Vagina (tissue), 2 donors: ENCODE measurements at regions not wholly inside any gene's neighbourhood (a gene's known extent, or its start where the extent isn't known, plus 50 kb on each side); places are given as distances from the start of the nearest gene placed in this dataset.

Experiments used
- DNase-seq, 2 donors: peaks; one replicate each; pipeline ENCODE4 v3.0.0-alpha.2; 2017; ENCODE audit errors: extremely low spot score in 2 of 2
- H3K27ac ChIP-seq: fragments of 200-600 bp; sonication (generic); one replicate; pipeline ENCODE4 v1.5.1; 2019
- H3K27me3 ChIP-seq: fragments of 200-600 bp; sonication (generic); one replicate; pipeline ENCODE4 v1.5.1; 2019
- H3K36me3 ChIP-seq, 2 donors: fragments of 200-600 bp; sonication (generic); one replicate each; pipeline ENCODE4 v1.5.1; 2017 to 2019
- H3K4me1 ChIP-seq: fragments of 200-600 bp; sonication (generic); one replicate; pipeline ENCODE4 v1.5.1; 2019
- H3K4me3 ChIP-seq, 2 donors: fragments of 200-600 bp; sonication (generic); 1 replicate in 1 of 2; 2 replicates in 1 of 2; pipeline ENCODE4 v1.5.1; 2016 to 2019
- H3K9me3 ChIP-seq: fragments of 200-600 bp; sonication (generic); one replicate; pipeline ENCODE4 v1.5.1; 2019
- POLR2A ChIP-seq, 2 donors: fragments of 450-650 bp; IDR thresholded peaks; one replicate each; pipeline ENCODE4 v1.6.1; 2017; ENCODE audit warnings: antibody characterized with exemption in 2 of 2, mild to moderate bottlenecking in 2 of 2, moderate library complexity in 2 of 2
- POLR2AphosphoS5 ChIP-seq, 2 donors: sonication (generic); formaldehyde crosslinking; IDR thresholded peaks; one replicate each; pipeline ENCODE4 v1.9.0; 2017; ENCODE audit warnings: antibody characterized with exemption in 2 of 2, mild to moderate bottlenecking in 2 of 2, low read depth in 1 of 2; ENCODE audit not compliant: insufficient read depth in 1 of 2
- intact Hi-C: fragments of 100-400 bp; cut with DNase I; formaldehyde crosslinking; loops from one replicate; pipeline ENCODE4 v1.15.1; 2023
- TF ChIP-seq, protein P1 (sequence below), 3 experiments: fragments of 450-650 bp in 2 of 3; fragments of 200-600 bp in 1 of 3; sonication (generic) in 1 of 3; IDR thresholded peaks; one replicate each; pipeline ENCODE4 v1.5.1; 2017 to 2019; ENCODE audit warnings: antibody characterized with exemption in 3 of 3, mild to moderate bottlenecking in 2 of 3, moderate library complexity in 2 of 3

DNA sequence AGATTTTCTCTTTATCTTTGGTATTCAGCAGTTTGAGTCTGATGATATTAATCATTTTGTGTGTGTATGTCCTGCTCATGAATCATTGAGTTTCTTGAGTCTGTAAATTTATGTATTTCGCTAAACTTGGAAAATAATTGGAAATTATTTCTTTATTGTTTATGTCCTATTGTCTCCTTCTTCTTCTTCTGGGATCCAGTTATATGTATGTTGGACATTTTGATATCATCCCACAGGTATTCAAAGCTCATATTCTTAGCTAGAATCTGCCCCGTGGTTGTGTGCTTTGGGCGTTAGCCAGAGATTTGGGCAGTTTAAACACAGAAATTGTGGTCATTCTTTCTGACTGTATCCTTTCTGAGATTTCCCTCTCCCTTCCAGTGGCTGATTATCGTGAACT lies 243.0 kb upstream of the SPRED2 start:
- intact Hi-C loops = no loop called here

DNA sequence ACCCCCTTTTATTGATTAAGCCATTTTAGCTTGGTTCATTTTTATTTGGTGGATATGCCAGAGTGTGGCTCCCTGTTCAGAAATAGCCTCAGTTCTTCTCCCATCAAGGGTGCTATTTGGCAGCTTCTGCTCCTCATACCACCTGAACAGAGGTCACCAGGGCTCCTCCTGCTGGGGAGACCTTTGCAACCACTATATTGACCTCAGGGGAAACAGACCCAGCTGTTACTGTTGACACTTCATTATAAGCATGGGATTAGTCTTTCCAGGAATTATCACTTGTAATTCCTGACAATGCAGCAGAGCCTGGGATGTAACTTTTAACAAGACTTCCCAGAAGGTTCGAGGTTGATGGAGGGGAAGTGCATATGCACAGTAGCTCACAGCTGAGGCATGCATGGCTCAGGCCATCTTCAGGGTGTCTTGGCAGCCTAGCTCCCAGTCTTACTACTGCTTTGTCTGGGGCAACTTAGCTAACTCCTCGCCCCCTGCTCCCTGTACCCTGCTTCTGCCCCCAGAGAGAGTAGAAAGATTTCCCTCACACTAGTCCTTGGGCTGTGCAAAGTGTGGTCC lies 239.4 kb upstream of the SPRED2 start:
- no peak overlapping the region for H3K4me3 ChIP-seq
- peaks cover 16% of the 10 kb centered on the region for H3K9me3 ChIP-seq
- DNase-seq = no peak
- no peaks in the 10 kb centered on the region for H3K36me3 ChIP-seq
- no peak overlapping the region for H3K27ac ChIP-seq
- no peaks in the 10 kb centered on the region for H3K27me3 ChIP-seq
- H3K4me1 ChIP-seq = no peaks in the 10 kb centered on the region
- TF ChIP-seq, protein P1, sequence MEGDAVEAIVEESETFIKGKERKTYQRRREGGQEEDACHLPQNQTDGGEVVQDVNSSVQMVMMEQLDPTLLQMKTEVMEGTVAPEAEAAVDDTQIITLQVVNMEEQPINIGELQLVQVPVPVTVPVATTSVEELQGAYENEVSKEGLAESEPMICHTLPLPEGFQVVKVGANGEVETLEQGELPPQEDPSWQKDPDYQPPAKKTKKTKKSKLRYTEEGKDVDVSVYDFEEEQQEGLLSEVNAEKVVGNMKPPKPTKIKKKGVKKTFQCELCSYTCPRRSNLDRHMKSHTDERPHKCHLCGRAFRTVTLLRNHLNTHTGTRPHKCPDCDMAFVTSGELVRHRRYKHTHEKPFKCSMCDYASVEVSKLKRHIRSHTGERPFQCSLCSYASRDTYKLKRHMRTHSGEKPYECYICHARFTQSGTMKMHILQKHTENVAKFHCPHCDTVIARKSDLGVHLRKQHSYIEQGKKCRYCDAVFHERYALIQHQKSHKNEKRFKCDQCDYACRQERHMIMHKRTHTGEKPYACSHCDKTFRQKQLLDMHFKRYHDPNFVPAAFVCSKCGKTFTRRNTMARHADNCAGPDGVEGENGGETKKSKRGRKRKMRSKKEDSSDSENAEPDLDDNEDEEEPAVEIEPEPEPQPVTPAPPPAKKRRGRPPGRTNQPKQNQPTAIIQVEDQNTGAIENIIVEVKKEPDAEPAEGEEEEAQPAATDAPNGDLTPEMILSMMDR (IDR thresholded peaks at IDR 0.05) = no peak
- no peak for TF ChIP-seq POLR2A (IDR thresholded peaks at IDR 0.05)
- no peak for TF ChIP-seq POLR2AphosphoS5 (IDR thresholded peaks at IDR 0.05; ENCODE audit: insufficient read depth in 1 of 2, low read depth in 1 of 2)
- intact Hi-C loops = no loop called here

More for the DNA sequence above, 243.0 kb upstream of the SPRED2 start:
- TF ChIP-seq POLR2AphosphoS5 (IDR thresholded peaks at IDR 0.05; ENCODE audit: insufficient read depth in 1 of 2, low read depth in 1 of 2) = no peak
- TF ChIP-seq, protein P1 (IDR thresholded peaks at IDR 0.05) = no peak
- no peak for TF ChIP-seq POLR2A (IDR thresholded peaks at IDR 0.05)
- DNase-seq = no peak
- H3K36me3 ChIP-seq = no peaks in the 10 kb centered on the region
- H3K27ac ChIP-seq = no peak overlapping the region
- no peak overlapping the region for H3K4me3 ChIP-seq
- H3K27me3 ChIP-seq = no peaks in the 10 kb centered on the region
- peaks cover 10% of the 10 kb centered on the region for H3K9me3 ChIP-seq
- no peaks in the 10 kb centered on the region for H3K4me1 ChIP-seq

DNA sequence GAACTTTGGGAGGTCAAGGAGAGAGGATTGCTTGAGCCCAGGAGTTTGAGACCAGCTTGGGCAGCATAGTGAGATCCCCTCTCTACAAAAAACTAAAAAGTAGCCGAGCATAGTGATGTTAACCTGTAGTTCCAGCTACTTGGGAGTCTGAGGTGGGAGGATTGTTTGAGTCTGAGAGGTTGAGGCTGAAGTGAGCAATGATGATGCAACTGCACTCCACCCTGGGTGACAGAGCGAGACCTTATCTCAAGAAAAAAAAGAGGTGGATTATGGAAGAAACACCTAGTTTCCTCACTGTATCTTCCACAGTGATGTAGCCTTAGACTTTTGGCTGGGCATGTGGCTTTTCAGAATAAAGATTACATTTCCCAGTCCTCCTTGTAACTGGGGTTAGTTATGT lies 237.2 kb upstream of the SPRED2 start:
- TF ChIP-seq, protein P1 (IDR thresholded peaks at IDR 0.05) = no peak
- TF ChIP-seq POLR2A (IDR thresholded peaks at IDR 0.05) (no peak), POLR2AphosphoS5 (IDR thresholded peaks at IDR 0.05; ENCODE audit: insufficient read depth in 1 of 2, low read depth in 1 of 2) (no peak)
- intact Hi-C loops = no loop called here
- no peak overlapping the region for H3K27ac ChIP-seq
- peaks cover 6% of the 10 kb centered on the region for H3K9me3 ChIP-seq
- H3K4me3 ChIP-seq = no peak overlapping the region
- no peak for DNase-seq
- H3K36me3 ChIP-seq = no peaks in the 10 kb centered on the region
- H3K27me3 ChIP-seq = no peaks in the 10 kb centered on the region
- H3K4me1 ChIP-seq = no peaks in the 10 kb centered on the region

DNA sequence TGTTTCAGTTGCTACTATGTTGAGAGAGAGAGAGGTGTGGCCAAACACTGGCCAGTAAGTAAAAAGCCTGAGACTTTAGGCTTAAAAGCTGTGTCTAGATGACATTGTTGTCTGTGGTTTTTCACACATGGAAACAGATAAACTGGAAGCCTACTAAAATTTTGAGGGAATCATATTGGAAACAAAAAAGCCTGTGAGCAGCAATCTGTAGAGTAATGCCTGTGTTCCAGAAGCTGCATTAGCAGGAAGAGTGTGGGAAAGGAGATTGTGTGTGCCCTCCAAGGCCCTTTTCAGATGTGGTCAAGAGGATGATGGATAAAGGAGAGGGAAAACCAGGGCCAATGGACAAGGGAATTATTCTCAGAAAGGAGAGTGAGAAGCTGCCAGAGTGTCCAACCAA lies 236.3 kb upstream of the SPRED2 start:
- intact Hi-C loops = no loop called here
- Histone ChIP-seq H3K4me1 (no peaks in the 10 kb centered on the region), H3K27ac (no peak overlapping the region), H3K4me3 (no peak overlapping the region), H3K9me3 (peaks cover 6% of the 10 kb centered on the region), H3K27me3 (no peaks in the 10 kb centered on the region), H3K36me3 (no peaks in the 10 kb centered on the region)
- DNase-seq = no peak
- TF ChIP-seq POLR2AphosphoS5 (IDR thresholded peaks at IDR 0.05; ENCODE audit: insufficient read depth in 1 of 2, low read depth in 1 of 2) (no peak), POLR2A (IDR thresholded peaks at IDR 0.05) (no peak)
- TF ChIP-seq, protein P1 (IDR thresholded peaks at IDR 0.05) = no peak

DNA sequence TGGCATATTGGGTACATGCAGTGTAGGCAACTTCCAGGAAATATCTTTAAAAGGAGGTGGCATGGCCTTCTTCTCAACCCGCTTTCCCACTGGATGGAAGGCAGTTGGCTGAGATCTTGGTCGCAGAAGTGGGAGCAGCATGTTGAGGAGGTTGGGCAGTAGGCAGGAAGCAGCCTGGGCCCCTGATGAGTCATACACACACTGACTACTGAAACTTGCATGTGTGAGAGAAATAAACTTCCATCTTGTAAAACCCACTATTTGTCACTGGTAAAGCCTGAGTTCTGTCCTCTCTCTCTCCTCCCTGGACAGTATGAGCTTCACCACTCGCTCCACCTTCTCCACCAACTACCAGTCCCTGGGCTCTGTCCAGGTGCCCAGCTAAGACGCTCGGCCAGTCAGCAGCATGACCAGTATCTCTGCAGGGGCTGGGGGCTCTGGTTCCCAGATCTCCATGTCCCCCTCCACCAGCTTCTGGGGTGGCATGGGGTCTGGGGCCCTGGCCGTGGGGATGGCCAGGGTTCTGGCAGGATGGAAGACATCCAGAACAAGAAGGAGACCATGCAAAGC lies 233.8 kb upstream of the SPRED2 start:
- H3K36me3 ChIP-seq = no peaks in the 10 kb centered on the region
- H3K4me1 ChIP-seq = peaks cover 22% of the 10 kb centered on the region
- H3K9me3 ChIP-seq = peaks cover 6% of the 10 kb centered on the region
- TF ChIP-seq POLR2AphosphoS5 (IDR thresholded peaks at IDR 0.05; ENCODE audit: insufficient read depth in 1 of 2, low read depth in 1 of 2) (no peak), POLR2A (IDR thresholded peaks at IDR 0.05) (no peak)
- TF ChIP-seq, protein P1 (IDR thresholded peaks at IDR 0.05) = no peak
- DNase-seq = no peak
- H3K27ac ChIP-seq = no peak overlapping the region
- H3K4me3 ChIP-seq = no peak overlapping the region
- H3K27me3 ChIP-seq = no peaks in the 10 kb centered on the region
- intact Hi-C loops = no loop called here
